ENCODE measurements at regions not wholly inside any gene's neighbourhood (a gene's known extent, or its start where the extent isn't known, plus 50 kb on each side); places are given as distances from the start of the nearest gene placed in this dataset.

DNA sequence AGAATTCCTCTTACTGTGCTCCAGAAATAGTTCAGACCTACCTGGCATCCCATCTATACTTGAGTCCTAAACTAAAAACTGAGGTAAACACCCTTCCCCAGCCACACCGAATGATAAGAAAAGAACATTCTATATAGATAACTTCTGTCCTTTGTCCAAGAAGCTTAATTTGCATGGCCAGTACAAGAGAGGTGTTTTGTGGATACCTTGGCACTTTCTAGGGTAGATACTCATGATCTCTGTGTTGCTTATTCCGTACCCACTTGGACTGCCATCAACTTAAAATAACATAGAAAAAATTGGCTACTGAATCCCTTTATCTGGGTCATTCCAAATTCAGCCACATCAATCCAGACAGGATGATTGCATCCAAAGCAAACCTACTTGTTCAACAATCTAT, 1050.4 kb downstream of the STIM2 start:
- TF ChIP-seq EZH2 (IDR thresholded peaks at IDR 0.05; ENCODE audit: insufficient read depth, poor library complexity, severe bottlenecking) (no peak), EZH2phosphoT487 (IDR thresholded peaks at IDR 0.05; ENCODE audit: insufficient read depth, low read depth) (no peak)
